ENCODE measurements at regions not wholly inside any gene's neighbourhood (a gene's known extent, or its start where the extent isn't known, plus 50 kb on each side); places are given as distances from the start of the nearest gene placed in this dataset.

- ATAC-seq (no peak), DNase-seq (no peak)
- H3K27me3 ChIP-seq = no peaks in the 10 kb centered on the region
- in situ Hi-C loops (cut with MboI; ENCODE audit: low sequenced_read_pairs in 4 of 4) (no loop called here), intact Hi-C loops (cut with DNase I; ENCODE audit: low total_unique reads) (no loop called here)
- no peak for TF ChIP-seq CTCF (IDR thresholded peaks at IDR 0.05 in 4 of 5, conservative IDR thresholded peaks at IDR 0.05 in 1 of 5)
- TF ChIP-seq POLR2A (IDR thresholded peaks at IDR 0.05) = no peak
- no peaks in the 10 kb centered on the region for H3K9me3 ChIP-seq
- H3K27ac ChIP-seq = no peak overlapping the region
- H3K4me1 ChIP-seq = no peaks in the 10 kb centered on the region
- H3K36me3 ChIP-seq = no peaks in the 10 kb centered on the region
- H3K4me3 ChIP-seq = no peak overlapping the region
These were observed 180.5 kb upstream of the DMAC1 start for GRCh38 chr9:7980041-7980440.

- no peak overlapping the region for H3K4me3 ChIP-seq
- TF ChIP-seq POLR2A (IDR thresholded peaks at IDR 0.05) = no peak
- TF ChIP-seq CTCF (IDR thresholded peaks at IDR 0.05 in 4 of 5, conservative IDR thresholded peaks at IDR 0.05 in 1 of 5) = no peak
- no peaks in the 10 kb centered on the region for H3K27me3 ChIP-seq
- H3K36me3 ChIP-seq = no peaks in the 10 kb centered on the region
- intact Hi-C loops (cut with DNase I; ENCODE audit: low total_unique reads) (no loop called here), in situ Hi-C loops (cut with MboI; ENCODE audit: low sequenced_read_pairs in 4 of 4) (no loop called here)
- DNase-seq (no peak), ATAC-seq (no peak)
- H3K4me1 ChIP-seq = no peaks in the 10 kb centered on the region
- H3K27ac ChIP-seq = no peak overlapping the region
- no peaks in the 10 kb centered on the region for H3K9me3 ChIP-seq
These were observed 180.0 kb upstream of the DMAC1 start for GRCh38 chr9:7979611-7980010.

- Histone ChIP-seq H3K4me1 (no peaks in the 10 kb centered on the region), H3K36me3 (no peaks in the 10 kb centered on the region), H3K27me3 (no peaks in the 10 kb centered on the region), H3K4me3 (no peak overlapping the region), H3K9me3 (no peaks in the 10 kb centered on the region), H3K27ac (no peak overlapping the region)
- TF ChIP-seq POLR2A (IDR thresholded peaks at IDR 0.05) (no peak), CTCF (IDR thresholded peaks at IDR 0.05 in 4 of 5, conservative IDR thresholded peaks at IDR 0.05 in 1 of 5) (no peak)
- ATAC-seq = no peak
- no peak for DNase-seq
- in situ Hi-C loops (cut with MboI; ENCODE audit: low sequenced_read_pairs in 4 of 4) = no loop called here
- intact Hi-C loops (cut with DNase I; ENCODE audit: low total_unique reads) = no loop called here
These were observed 178.0 kb upstream of the DMAC1 start for GRCh38 chr9:7977586-7977985.

- in situ Hi-C loops (cut with MboI; ENCODE audit: low sequenced_read_pairs in 4 of 4) = no loop called here
- H3K36me3 ChIP-seq = no peaks in the 10 kb centered on the region
- TF ChIP-seq POLR2A (IDR thresholded peaks at IDR 0.05) (no peak), CTCF (IDR thresholded peaks at IDR 0.05 in 4 of 5, conservative IDR thresholded peaks at IDR 0.05 in 1 of 5) (no peak)
- H3K4me1 ChIP-seq = no peaks in the 10 kb centered on the region
- no peak overlapping the region for H3K27ac ChIP-seq
- no peaks in the 10 kb centered on the region for H3K27me3 ChIP-seq
- intact Hi-C loops (cut with DNase I; ENCODE audit: low total_unique reads) = no loop called here
- DNase-seq (no peak), ATAC-seq (no peak)
- H3K9me3 ChIP-seq = no peaks in the 10 kb centered on the region
- no peak overlapping the region for H3K4me3 ChIP-seq
These were observed 177.3 kb upstream of the DMAC1 start for GRCh38 chr9:7976856-7977255.

GRCh38 chr9:7976167-7976755 is 176.7 kb upstream of the DMAC1 start:
- Histone ChIP-seq H3K27ac (no peak overlapping the region), H3K4me3 (no peak overlapping the region), H3K27me3 (no peaks in the 10 kb centered on the region), H3K36me3 (no peaks in the 10 kb centered on the region), H3K9me3 (no peaks in the 10 kb centered on the region), H3K4me1 (no peaks in the 10 kb centered on the region)
- ATAC-seq = no peak
- TF ChIP-seq CTCF (IDR thresholded peaks at IDR 0.05 in 4 of 5, conservative IDR thresholded peaks at IDR 0.05 in 1 of 5) = no peak
- no peak for TF ChIP-seq POLR2A (IDR thresholded peaks at IDR 0.05)
- intact Hi-C loops (cut with DNase I; ENCODE audit: low total_unique reads) (no loop called here), in situ Hi-C loops (cut with MboI; ENCODE audit: low sequenced_read_pairs in 4 of 4) (no loop called here)
- no peak for DNase-seq

Measured in gastrocnemius medialis (tissue), 4 donors.